ENCODE measurements at regions not wholly inside any gene's neighbourhood (a gene's known extent, or its start where the extent isn't known, plus 50 kb on each side); places are given as distances from the start of the nearest gene placed in this dataset.

GRCh38 chr16:17657045-17657444 is 186.3 kb upstream of the XYLT1 start:
- peaks cover 10% of the 10 kb centered on the region for H3K27me3 Mint-ChIP-seq

GRCh38 chr16:17654571-17654970 is 183.8 kb upstream of the XYLT1 start:
- H3K27me3 Mint-ChIP-seq: peaks cover 17% of the 10 kb centered on the region
- no peak overlapping the region for H3K4me3 Mint-ChIP-seq
- H3K27ac Mint-ChIP-seq: no peak overlapping the region
- H3K9me3 Mint-ChIP-seq: no peaks in the 10 kb centered on the region
- no peaks in the 10 kb centered on the region for H3K36me3 Mint-ChIP-seq
- H3K4me1 Mint-ChIP-seq: no peaks in the 10 kb centered on the region

More at GRCh38 chr16:17657045-17657444, 186.3 kb upstream of the XYLT1 start:
- Mint-ChIP-seq H3K4me1 (no peaks in the 10 kb centered on the region), H3K36me3 (no peaks in the 10 kb centered on the region), H3K4me3 (no peak overlapping the region), H3K27ac (no peak overlapping the region), H3K9me3 (no peaks in the 10 kb centered on the region)

- Mint-ChIP-seq H3K4me3 (no peak overlapping the region), H3K27me3 (peaks cover 17% of the 10 kb centered on the region), H3K9me3 (no peaks in the 10 kb centered on the region), H3K36me3 (no peaks in the 10 kb centered on the region), H3K27ac (no peak overlapping the region), H3K4me1 (no peaks in the 10 kb centered on the region)
Observed at GRCh38 chr16:17654142-17654541, 183.4 kb upstream of the XYLT1 start.

GRCh38 chr16:17647879-17648872 is 177.4 kb upstream of the XYLT1 start:
- Mint-ChIP-seq H3K4me1 (no peaks in the 10 kb centered on the region), H3K4me3 (no peak overlapping the region), H3K27me3 (peaks cover 13% of the 10 kb centered on the region), H3K27ac (no peak overlapping the region), H3K9me3 (no peaks in the 10 kb centered on the region), H3K36me3 (no peaks in the 10 kb centered on the region)

GRCh38 chr16:17643935-17644334 is 173.2 kb upstream of the XYLT1 start:
- Mint-ChIP-seq H3K4me3 (no peak overlapping the region), H3K27me3 (peaks cover 4% of the 10 kb centered on the region), H3K36me3 (no peaks in the 10 kb centered on the region), H3K4me1 (no peaks in the 10 kb centered on the region), H3K9me3 (no peaks in the 10 kb centered on the region), H3K27ac (no peak overlapping the region)

GRCh38 chr16:17641990-17642389 is 171.2 kb upstream of the XYLT1 start:
- Mint-ChIP-seq H3K4me1 (no peaks in the 10 kb centered on the region), H3K27ac (no peak overlapping the region), H3K4me3 (no peak overlapping the region), H3K27me3 (peaks cover 2% of the 10 kb centered on the region), H3K9me3 (no peaks in the 10 kb centered on the region), H3K36me3 (no peaks in the 10 kb centered on the region)

GRCh38 chr16:17638134-17638533 is 167.4 kb upstream of the XYLT1 start:
- no peaks in the 10 kb centered on the region for H3K4me1 Mint-ChIP-seq

GRCh38 chr16:17635183-17635582 is 164.4 kb upstream of the XYLT1 start:
- no peak overlapping the region for H3K27ac Mint-ChIP-seq
- H3K36me3 Mint-ChIP-seq: no peaks in the 10 kb centered on the region
- H3K27me3 Mint-ChIP-seq: peaks cover 11% of the 10 kb centered on the region
- no peaks in the 10 kb centered on the region for H3K4me1 Mint-ChIP-seq
- no peak overlapping the region for H3K4me3 Mint-ChIP-seq
- H3K9me3 Mint-ChIP-seq: peaks cover 9% of the 10 kb centered on the region

More at GRCh38 chr16:17638134-17638533, 167.4 kb upstream of the XYLT1 start:
- H3K36me3 Mint-ChIP-seq: no peaks in the 10 kb centered on the region
- H3K27ac Mint-ChIP-seq: no peak overlapping the region
- H3K9me3 Mint-ChIP-seq: peaks cover 9% of the 10 kb centered on the region
- peaks cover 7% of the 10 kb centered on the region for H3K27me3 Mint-ChIP-seq
- H3K4me3 Mint-ChIP-seq: no peak overlapping the region

GRCh38 chr16:17633181-17633951 is 162.6 kb upstream of the XYLT1 start:
- Mint-ChIP-seq H3K27me3 (peaks cover 11% of the 10 kb centered on the region), H3K36me3 (no peaks in the 10 kb centered on the region), H3K4me3 (no peak overlapping the region), H3K4me1 (no peaks in the 10 kb centered on the region), H3K27ac (no peak overlapping the region), H3K9me3 (peaks cover 9% of the 10 kb centered on the region)

GRCh38 chr16:17632667-17633066 is 161.9 kb upstream of the XYLT1 start:
- H3K4me3 Mint-ChIP-seq: no peak overlapping the region
- no peaks in the 10 kb centered on the region for H3K36me3 Mint-ChIP-seq
- H3K9me3 Mint-ChIP-seq: peaks cover 14% of the 10 kb centered on the region
- no peaks in the 10 kb centered on the region for H3K4me1 Mint-ChIP-seq
- H3K27ac Mint-ChIP-seq: no peak overlapping the region
- peaks cover 13% of the 10 kb centered on the region for H3K27me3 Mint-ChIP-seq

- H3K27ac Mint-ChIP-seq: no peak overlapping the region
Observed at GRCh38 chr16:17629936-17630335, 159.2 kb upstream of the XYLT1 start.

GRCh38 chr16:17628983-17629382 is 158.2 kb upstream of the XYLT1 start:
- peaks cover 14% of the 10 kb centered on the region for H3K27me3 Mint-ChIP-seq
- H3K4me1 Mint-ChIP-seq: no peaks in the 10 kb centered on the region
- H3K9me3 Mint-ChIP-seq: peaks cover 20% of the 10 kb centered on the region
- H3K4me3 Mint-ChIP-seq: no peak overlapping the region
- H3K27ac Mint-ChIP-seq: no peak overlapping the region
- H3K36me3 Mint-ChIP-seq: peaks cover 1% of the 10 kb centered on the region

More at GRCh38 chr16:17629936-17630335, 159.2 kb upstream of the XYLT1 start:
- Mint-ChIP-seq H3K4me3 (no peak overlapping the region), H3K4me1 (no peaks in the 10 kb centered on the region), H3K9me3 (peaks cover 21% of the 10 kb centered on the region), H3K36me3 (peaks cover 1% of the 10 kb centered on the region), H3K27me3 (peaks cover 13% of the 10 kb centered on the region)

- Mint-ChIP-seq H3K4me3 (no peak overlapping the region), H3K9me3 (peaks cover 10% of the 10 kb centered on the region), H3K36me3 (peaks cover 1% of the 10 kb centered on the region), H3K27me3 (peaks cover 4% of the 10 kb centered on the region), H3K4me1 (no peaks in the 10 kb centered on the region), H3K27ac (no peak overlapping the region)
Observed at GRCh38 chr16:17622366-17622765, 151.6 kb upstream of the XYLT1 start.

- H3K4me3 Mint-ChIP-seq: no peak overlapping the region
- no peak overlapping the region for H3K27ac Mint-ChIP-seq
- peaks cover 1% of the 10 kb centered on the region for H3K27me3 Mint-ChIP-seq
- no peaks in the 10 kb centered on the region for H3K36me3 Mint-ChIP-seq
- no peaks in the 10 kb centered on the region for H3K9me3 Mint-ChIP-seq
- no peaks in the 10 kb centered on the region for H3K4me1 Mint-ChIP-seq
Observed at GRCh38 chr16:17619261-17619660, 148.5 kb upstream of the XYLT1 start.

- peaks cover 1% of the 10 kb centered on the region for H3K27me3 Mint-ChIP-seq
- H3K27ac Mint-ChIP-seq: no peak overlapping the region
- no peaks in the 10 kb centered on the region for H3K36me3 Mint-ChIP-seq
- no peak overlapping the region for H3K4me3 Mint-ChIP-seq
- no peaks in the 10 kb centered on the region for H3K4me1 Mint-ChIP-seq
- no peaks in the 10 kb centered on the region for H3K9me3 Mint-ChIP-seq
Observed at GRCh38 chr16:17617021-17617552, 146.3 kb upstream of the XYLT1 start.

All from activated naive CD4-positive, alpha-beta T cell treated with anti-CD3 and anti-CD28 coated beads, Interleukin-2, amount 50 U/mL, for 24 hours (primary cell).